ENCODE measurements at regions not wholly inside any gene's neighbourhood (a gene's known extent, or its start where the extent isn't known, plus 50 kb on each side); places are given as distances from the start of the nearest gene placed in this dataset.

- TF ChIP-seq ZNF274 (IDR thresholded peaks at IDR 0.05; ENCODE audit: low read depth, low read length) (no peak), YY1 (IDR thresholded peaks at IDR 0.05; ENCODE audit: insufficient read depth, insufficient read length) (no peak), SUZ12 (IDR thresholded peaks at IDR 0.05; ENCODE audit: extremely low read depth, insufficient read depth, insufficient read length) (no peak)
These were observed 87.0 kb upstream of the G2E3 start for GRCh38 chr14:30471980-30472379.

All from NT2/D1 (cell line).